Right lobe of liver (tissue), 6 donors: ENCODE measurements at regions not wholly inside any gene's neighbourhood (a gene's known extent, or its start where the extent isn't known, plus 50 kb on each side); places are given as distances from the start of the nearest gene placed in this dataset.
"Not testable (repeated sequence)": the region's sequence is repeated elsewhere in the genome, so short reads cannot be mapped to it uniquely, and the experiment has no call there.

Experiments
- ATAC-seq, 4 donors: fragments of 200-7000 bp; cut with Tn5 transposase; one replicate each; pipeline ENCODE4 v1.9.1; 2020; ENCODE audit warnings: mild to moderate bottlenecking in 4 of 4, moderate library complexity in 4 of 4
- DNase-seq, 3 donors: peaks; one replicate each; pipeline ENCODE4 v3.0.0-alpha.2; 2020
- H3K27ac ChIP-seq, 3 donors: fragments of 200-600 bp; one replicate each; pipeline ENCODE4 v1.8.0; 2022
- H3K27me3 ChIP-seq, 2 donors: fragments of 200-600 bp; one replicate each; pipeline ENCODE4 v1.8.0; 2022
- H3K36me3 ChIP-seq, 4 donors: fragments of 200-600 bp; sonication (generic) in 1 of 4; one replicate each; pipeline versions ENCODE4 v1.5.1 to v1.8.0; 2017 to 2022; ENCODE audit warnings: control low read depth in 1 of 4
- H3K4me1 ChIP-seq, 4 donors: fragments of 200-600 bp; sonication (generic) in 1 of 4; one replicate each; pipeline versions ENCODE4 v1.5.1 to v1.8.0; 2017 to 2022; ENCODE audit warnings: control low read depth in 1 of 4
- H3K4me3 ChIP-seq, 3 donors: fragments of 200-600 bp; one replicate each; pipeline ENCODE4 v1.8.0; 2022
- H3K9me3 ChIP-seq, 4 donors: fragments of 200-600 bp; sonication (generic) in 1 of 4; one replicate each; pipeline versions ENCODE4 v1.5.1 to v1.8.0; 2017 to 2022; ENCODE audit warnings: control low read depth in 1 of 4
- POLR2A ChIP-seq: fragments of 450-650 bp; IDR thresholded peaks from one replicate; pipeline ENCODE4 v1.6.1; 2017; ENCODE audit warnings: antibody characterized with exemption, mild to moderate bottlenecking
- WGBS: methylation state at CpG from one replicate; pipeline ENCODE4 v1.1.6; 2018; ENCODE audit warnings: low coverage, low lambda C conversion rate; ENCODE audit not compliant: insufficient coverage; ENCODE audit errors: missing lambda C conversion rate; 5-methylcytosine and 5-hydroxymethylcytosine counted together
- intact Hi-C, 2 donors: fragments of 100-400 bp; cut with DNase I; formaldehyde crosslinking; loops; one replicate each; pipeline versions ENCODE4 v1.11.2 to v1.14.1; 2022
- TF ChIP-seq, protein P1 (sequence below), 4 donors: fragments of 200-600 bp in 3 of 4; fragments of 450-650 bp in 1 of 4; IDR thresholded peaks; one replicate each; pipeline versions ENCODE4 v1.5.1 to v1.8.0; 2016 to 2022; ENCODE audit warnings: antibody characterized with exemption in 4 of 4, mild to moderate bottlenecking in 2 of 4
- donor health status: DM: no; HTN: yes; CAD: no.
- donor health status: DM: no; HTN: no; CAD: no.
- donor health status: DM: no; HTN: no; CAD: no.
- donor health status: DM: no; HTN: yes; CAD: no.
- donor health status: DM: no; HTN: yes; CAD: no.

DNA sequence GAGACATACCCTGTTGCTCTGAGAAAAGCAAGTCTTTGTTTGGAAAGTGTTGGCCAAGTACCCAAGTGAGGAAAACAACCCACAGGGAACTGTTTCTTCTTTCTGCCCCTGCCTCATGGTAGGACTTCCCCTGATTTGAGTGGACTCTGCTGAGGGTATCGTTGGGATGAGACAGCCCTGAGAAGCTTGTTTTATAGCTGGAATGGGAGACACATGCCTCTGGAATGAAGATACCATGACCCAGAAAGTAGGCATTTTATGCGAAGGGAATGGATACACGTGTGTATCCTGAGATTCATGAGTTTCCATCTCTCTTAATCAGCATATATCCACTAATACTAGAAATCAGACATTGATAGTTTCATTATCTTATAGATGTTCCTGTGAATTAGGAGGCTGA, 382.3 kb downstream of the ATP23 start:
- ATAC-seq = no peak

DNA sequence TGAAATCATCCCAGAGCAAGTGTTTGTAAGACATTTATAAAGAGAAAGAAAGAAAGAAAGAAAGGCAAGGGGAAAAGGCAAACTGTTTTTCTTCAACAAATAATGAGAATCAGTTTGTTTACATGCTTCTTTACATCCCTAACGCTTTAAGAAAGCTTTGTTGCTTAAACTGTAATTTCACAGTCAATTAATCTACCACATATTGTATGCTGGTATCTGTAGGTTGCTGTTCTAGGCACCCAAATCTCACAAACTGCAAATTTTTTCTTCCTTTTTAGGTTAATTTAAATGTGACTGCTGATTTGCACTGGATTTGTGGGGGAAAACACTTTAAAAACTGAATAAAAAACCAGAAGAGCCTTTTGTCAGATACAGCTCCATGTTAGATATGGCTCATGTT, 384.2 kb downstream of the ATP23 start:
- Histone ChIP-seq H3K4me3 (no peak overlapping the region), H3K27me3 (no peaks in the 10 kb centered on the region), H3K4me1 (no peaks in the 10 kb centered on the region), H3K36me3 (no peaks in the 10 kb centered on the region), H3K27ac (no peak overlapping the region), H3K9me3 (no peaks in the 10 kb centered on the region)
- 38% methylated on average over 1 of the region's 1 CpG for WGBS
- intact Hi-C loops = no loop called here
- ATAC-seq = no peak
- TF ChIP-seq, protein P1, sequence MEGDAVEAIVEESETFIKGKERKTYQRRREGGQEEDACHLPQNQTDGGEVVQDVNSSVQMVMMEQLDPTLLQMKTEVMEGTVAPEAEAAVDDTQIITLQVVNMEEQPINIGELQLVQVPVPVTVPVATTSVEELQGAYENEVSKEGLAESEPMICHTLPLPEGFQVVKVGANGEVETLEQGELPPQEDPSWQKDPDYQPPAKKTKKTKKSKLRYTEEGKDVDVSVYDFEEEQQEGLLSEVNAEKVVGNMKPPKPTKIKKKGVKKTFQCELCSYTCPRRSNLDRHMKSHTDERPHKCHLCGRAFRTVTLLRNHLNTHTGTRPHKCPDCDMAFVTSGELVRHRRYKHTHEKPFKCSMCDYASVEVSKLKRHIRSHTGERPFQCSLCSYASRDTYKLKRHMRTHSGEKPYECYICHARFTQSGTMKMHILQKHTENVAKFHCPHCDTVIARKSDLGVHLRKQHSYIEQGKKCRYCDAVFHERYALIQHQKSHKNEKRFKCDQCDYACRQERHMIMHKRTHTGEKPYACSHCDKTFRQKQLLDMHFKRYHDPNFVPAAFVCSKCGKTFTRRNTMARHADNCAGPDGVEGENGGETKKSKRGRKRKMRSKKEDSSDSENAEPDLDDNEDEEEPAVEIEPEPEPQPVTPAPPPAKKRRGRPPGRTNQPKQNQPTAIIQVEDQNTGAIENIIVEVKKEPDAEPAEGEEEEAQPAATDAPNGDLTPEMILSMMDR (IDR thresholded peaks at IDR 0.05) = no peak
- no peak for TF ChIP-seq POLR2A
- DNase-seq = no peak

More for the DNA sequence above, 382.3 kb downstream of the ATP23 start:
- Histone ChIP-seq H3K36me3 (no peaks in the 10 kb centered on the region), H3K4me1 (no peaks in the 10 kb centered on the region), H3K4me3 (no peak overlapping the region), H3K9me3 (no peaks in the 10 kb centered on the region), H3K27ac (no peak overlapping the region), H3K27me3 (no peaks in the 10 kb centered on the region)
- intact Hi-C loops = no loop called here
- TF ChIP-seq POLR2A = no peak
- TF ChIP-seq, protein P1 (IDR thresholded peaks at IDR 0.05) = no peak
- no peak for DNase-seq
- 52% methylated on average over 3 of the region's 3 CpGs for WGBS

DNA sequence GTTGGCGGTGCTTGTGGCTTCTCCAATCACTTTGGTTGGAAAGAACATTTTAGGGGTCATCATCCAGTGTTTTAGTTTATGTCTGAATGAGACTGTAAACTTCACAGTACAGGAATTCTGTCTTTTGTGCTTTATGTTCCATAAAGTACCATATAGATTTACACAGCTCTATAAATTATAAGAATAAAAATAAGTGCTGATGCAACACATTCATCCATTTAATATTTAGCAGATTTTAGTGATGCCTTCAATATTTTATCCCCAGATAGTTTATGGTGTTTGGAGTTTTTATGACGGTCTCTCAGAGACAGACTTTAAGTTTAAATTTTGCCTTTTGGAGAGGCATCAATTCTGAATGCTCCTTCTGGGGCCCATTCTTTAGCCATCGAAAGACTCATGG, 385.2 kb downstream of the ATP23 start:
- no peak overlapping the region for H3K27ac ChIP-seq
- no peak for TF ChIP-seq POLR2A
- TF ChIP-seq, protein P1 (IDR thresholded peaks at IDR 0.05) = no peak
- no peaks in the 10 kb centered on the region for H3K9me3 ChIP-seq
- intact Hi-C loops = no loop called here
- H3K36me3 ChIP-seq = no peaks in the 10 kb centered on the region
- H3K27me3 ChIP-seq = no peaks in the 10 kb centered on the region
- H3K4me1 ChIP-seq = no peaks in the 10 kb centered on the region
- ATAC-seq (no peak), DNase-seq (no peak)
- H3K4me3 ChIP-seq = no peak overlapping the region
- WGBS = 77% methylated on average over 3 of the region's 3 CpGs

DNA sequence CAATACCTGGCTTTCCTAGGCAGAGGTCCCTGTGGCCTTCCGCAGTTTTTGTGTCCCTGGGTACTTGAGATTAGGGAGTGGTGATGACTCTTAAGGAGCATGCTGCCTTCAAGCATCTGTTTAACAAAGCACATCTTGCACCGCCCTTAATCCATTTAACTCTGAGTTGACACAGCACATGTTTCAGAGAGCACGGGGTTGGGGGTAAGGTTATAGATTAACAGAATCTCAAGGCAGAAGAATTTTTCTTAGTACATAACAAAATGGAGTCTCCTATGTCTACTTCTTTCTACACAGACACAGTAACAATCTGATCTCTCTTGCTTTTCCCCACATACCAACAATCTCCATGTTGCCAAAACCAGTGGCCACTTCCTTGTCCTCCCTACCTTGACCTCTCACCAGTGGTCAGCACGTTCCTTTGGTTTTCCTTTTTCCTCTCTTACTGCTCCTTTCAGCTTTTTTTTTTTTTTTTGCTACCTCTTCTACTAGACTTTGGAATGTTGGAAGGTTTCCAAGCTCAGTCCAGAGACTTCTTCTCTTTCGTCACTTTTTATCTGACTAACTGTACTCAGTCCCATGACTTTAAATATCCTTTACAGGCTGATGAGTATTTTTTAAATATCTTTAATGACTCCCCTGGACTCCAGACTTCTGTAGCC, 395.3 kb downstream of the ATP23 start:
- H3K4me1 ChIP-seq, DNase-seq, H3K27me3 ChIP-seq, intact Hi-C loops, H3K9me3 ChIP-seq, H3K36me3 ChIP-seq, H3K4me3 ChIP-seq, H3K27ac ChIP-seq: not testable (repeated sequence)
- ATAC-seq = peak in 1 of 4 donors; percentile 47
- WGBS = 13% methylated on average over 2 of the region's 5 CpGs

DNA sequence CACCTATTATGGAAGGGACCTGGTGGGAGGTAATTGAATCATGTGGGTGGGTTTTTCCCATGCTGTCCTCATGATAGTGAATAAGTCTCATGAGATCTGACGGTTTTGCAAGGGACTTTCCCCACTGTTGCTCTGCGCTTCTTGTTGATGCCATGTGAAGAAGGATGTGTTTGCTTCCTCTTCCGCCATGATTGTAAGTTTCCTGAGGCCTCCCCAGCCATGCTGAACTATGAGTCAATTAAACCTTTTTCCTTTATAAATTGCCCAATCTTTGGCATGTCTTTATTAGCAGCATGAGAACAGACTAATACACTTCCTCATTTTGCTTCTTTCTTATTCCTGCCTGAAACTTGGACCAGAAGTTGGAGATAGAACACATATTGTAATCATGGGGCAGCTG, 396.2 kb downstream of the ATP23 start:
- H3K27ac ChIP-seq, DNase-seq, H3K36me3 ChIP-seq, H3K9me3 ChIP-seq, ATAC-seq, H3K27me3 ChIP-seq, H3K4me1 ChIP-seq, H3K4me3 ChIP-seq, intact Hi-C loops: not testable (repeated sequence)
- WGBS = 78% methylated on average over 3 of the region's 3 CpGs

DNA sequence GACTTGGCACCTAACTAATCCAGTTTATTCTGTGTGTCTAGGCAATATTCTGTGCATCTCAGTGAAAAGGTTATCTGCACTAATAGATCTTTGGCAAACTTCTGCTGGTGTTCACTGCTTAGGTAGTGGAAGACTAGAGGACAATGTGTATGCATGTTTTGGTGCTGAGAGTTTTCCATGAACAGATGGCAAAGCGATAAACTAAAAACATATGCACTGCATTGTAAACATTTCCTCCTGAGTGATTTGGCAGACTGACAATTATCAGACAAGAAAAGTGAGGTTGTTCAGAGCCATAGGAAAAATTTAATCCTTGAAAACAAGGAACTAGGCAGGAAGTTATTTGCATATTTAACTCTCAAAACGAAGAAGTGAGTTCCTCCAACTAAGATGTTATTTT, 400.4 kb downstream of the ATP23 start:
- ATAC-seq (no peak), DNase-seq (no peak)
- Histone ChIP-seq H3K9me3 (peaks cover 0 to 3% (median 0%) of the 10 kb centered on the region in 4 donors), H3K27me3 (no peaks in the 10 kb centered on the region), H3K4me3 (no peak overlapping the region), H3K27ac (no peak overlapping the region), H3K36me3 (no peaks in the 10 kb centered on the region), H3K4me1 (no peaks in the 10 kb centered on the region)
- no peak for TF ChIP-seq POLR2A
- TF ChIP-seq, protein P1 (IDR thresholded peaks at IDR 0.05) = no peak
- 33% methylated on average over 2 of the region's 2 CpGs for WGBS
- intact Hi-C loops = no loop called here
